ENCODE measurements at regions not wholly inside any gene's neighbourhood (a gene's known extent, or its start where the extent isn't known, plus 50 kb on each side); places are given as distances from the start of the nearest gene placed in this dataset.

DNA sequence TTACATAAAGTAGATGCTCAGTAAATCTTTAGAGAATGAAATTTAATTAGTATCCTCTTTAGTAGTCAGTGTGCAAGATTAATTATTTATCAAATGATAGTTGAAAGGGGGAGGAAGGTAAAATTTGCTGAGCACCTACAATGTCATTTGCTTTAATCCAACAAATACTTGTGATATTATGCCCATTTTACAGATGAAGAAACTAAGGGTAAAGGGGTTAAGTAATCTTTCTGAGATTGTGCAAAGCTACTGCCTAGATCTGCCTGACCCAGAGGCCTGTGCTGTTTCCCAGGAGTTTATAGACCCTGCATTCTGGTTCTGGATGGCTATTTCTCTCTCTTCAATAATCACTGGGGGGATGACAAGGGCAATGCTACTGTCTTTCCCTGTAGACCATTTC, 58.3 kb upstream of the BACH2 start:
- H3K27ac ChIP-seq (ENCODE audit: low read depth), result no peak overlapping the region
- H3K4me2 ChIP-seq, result no peak overlapping the region
- H2AFZ ChIP-seq, result no peak overlapping the region
- Mint-ChIP-seq H3K27me3 (ENCODE audit: insufficient read depth, low read depth, poor library complexity) (peaks cover 2% of the 10 kb centered on the region), H3K36me3 (ENCODE audit: low read depth) (no peaks in the 10 kb centered on the region), H3K4me1 (peaks cover 13% of the 10 kb centered on the region), H3K9me3 (no peaks in the 10 kb centered on the region), H3K27ac (no peak overlapping the region), H3K4me3 (no peak overlapping the region)
- ATAC-seq, result no peak
- TF ChIP-seq, protein P1, sequence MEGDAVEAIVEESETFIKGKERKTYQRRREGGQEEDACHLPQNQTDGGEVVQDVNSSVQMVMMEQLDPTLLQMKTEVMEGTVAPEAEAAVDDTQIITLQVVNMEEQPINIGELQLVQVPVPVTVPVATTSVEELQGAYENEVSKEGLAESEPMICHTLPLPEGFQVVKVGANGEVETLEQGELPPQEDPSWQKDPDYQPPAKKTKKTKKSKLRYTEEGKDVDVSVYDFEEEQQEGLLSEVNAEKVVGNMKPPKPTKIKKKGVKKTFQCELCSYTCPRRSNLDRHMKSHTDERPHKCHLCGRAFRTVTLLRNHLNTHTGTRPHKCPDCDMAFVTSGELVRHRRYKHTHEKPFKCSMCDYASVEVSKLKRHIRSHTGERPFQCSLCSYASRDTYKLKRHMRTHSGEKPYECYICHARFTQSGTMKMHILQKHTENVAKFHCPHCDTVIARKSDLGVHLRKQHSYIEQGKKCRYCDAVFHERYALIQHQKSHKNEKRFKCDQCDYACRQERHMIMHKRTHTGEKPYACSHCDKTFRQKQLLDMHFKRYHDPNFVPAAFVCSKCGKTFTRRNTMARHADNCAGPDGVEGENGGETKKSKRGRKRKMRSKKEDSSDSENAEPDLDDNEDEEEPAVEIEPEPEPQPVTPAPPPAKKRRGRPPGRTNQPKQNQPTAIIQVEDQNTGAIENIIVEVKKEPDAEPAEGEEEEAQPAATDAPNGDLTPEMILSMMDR (conservative IDR thresholded peaks at IDR 0.05; ENCODE audit: low read depth in 2 of 2), result no peak
- TF ChIP-seq CREB1 (CRISPR knock-in tag; IDR thresholded peaks at IDR 0.05; ENCODE audit: low read depth), result no peak
- TF ChIP-seq STAT1 (IDR thresholded peaks at IDR 0.05; ENCODE audit: unreplicated experiment), result no peak
- TF ChIP-seq JUNB (IDR thresholded peaks at IDR 0.05; ENCODE audit: unreplicated experiment), result no peak
- TF ChIP-seq, protein P2, sequence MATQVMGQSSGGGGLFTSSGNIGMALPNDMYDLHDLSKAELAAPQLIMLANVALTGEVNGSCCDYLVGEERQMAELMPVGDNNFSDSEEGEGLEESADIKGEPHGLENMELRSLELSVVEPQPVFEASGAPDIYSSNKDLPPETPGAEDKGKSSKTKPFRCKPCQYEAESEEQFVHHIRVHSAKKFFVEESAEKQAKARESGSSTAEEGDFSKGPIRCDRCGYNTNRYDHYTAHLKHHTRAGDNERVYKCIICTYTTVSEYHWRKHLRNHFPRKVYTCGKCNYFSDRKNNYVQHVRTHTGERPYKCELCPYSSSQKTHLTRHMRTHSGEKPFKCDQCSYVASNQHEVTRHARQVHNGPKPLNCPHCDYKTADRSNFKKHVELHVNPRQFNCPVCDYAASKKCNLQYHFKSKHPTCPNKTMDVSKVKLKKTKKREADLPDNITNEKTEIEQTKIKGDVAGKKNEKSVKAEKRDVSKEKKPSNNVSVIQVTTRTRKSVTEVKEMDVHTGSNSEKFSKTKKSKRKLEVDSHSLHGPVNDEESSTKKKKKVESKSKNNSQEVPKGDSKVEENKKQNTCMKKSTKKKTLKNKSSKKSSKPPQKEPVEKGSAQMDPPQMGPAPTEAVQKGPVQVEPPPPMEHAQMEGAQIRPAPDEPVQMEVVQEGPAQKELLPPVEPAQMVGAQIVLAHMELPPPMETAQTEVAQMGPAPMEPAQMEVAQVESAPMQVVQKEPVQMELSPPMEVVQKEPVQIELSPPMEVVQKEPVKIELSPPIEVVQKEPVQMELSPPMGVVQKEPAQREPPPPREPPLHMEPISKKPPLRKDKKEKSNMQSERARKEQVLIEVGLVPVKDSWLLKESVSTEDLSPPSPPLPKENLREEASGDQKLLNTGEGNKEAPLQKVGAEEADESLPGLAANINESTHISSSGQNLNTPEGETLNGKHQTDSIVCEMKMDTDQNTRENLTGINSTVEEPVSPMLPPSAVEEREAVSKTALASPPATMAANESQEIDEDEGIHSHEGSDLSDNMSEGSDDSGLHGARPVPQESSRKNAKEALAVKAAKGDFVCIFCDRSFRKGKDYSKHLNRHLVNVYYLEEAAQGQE (IDR thresholded peaks at IDR 0.05; ENCODE audit: unreplicated experiment), result no peak
- TF ChIP-seq, protein P3, sequence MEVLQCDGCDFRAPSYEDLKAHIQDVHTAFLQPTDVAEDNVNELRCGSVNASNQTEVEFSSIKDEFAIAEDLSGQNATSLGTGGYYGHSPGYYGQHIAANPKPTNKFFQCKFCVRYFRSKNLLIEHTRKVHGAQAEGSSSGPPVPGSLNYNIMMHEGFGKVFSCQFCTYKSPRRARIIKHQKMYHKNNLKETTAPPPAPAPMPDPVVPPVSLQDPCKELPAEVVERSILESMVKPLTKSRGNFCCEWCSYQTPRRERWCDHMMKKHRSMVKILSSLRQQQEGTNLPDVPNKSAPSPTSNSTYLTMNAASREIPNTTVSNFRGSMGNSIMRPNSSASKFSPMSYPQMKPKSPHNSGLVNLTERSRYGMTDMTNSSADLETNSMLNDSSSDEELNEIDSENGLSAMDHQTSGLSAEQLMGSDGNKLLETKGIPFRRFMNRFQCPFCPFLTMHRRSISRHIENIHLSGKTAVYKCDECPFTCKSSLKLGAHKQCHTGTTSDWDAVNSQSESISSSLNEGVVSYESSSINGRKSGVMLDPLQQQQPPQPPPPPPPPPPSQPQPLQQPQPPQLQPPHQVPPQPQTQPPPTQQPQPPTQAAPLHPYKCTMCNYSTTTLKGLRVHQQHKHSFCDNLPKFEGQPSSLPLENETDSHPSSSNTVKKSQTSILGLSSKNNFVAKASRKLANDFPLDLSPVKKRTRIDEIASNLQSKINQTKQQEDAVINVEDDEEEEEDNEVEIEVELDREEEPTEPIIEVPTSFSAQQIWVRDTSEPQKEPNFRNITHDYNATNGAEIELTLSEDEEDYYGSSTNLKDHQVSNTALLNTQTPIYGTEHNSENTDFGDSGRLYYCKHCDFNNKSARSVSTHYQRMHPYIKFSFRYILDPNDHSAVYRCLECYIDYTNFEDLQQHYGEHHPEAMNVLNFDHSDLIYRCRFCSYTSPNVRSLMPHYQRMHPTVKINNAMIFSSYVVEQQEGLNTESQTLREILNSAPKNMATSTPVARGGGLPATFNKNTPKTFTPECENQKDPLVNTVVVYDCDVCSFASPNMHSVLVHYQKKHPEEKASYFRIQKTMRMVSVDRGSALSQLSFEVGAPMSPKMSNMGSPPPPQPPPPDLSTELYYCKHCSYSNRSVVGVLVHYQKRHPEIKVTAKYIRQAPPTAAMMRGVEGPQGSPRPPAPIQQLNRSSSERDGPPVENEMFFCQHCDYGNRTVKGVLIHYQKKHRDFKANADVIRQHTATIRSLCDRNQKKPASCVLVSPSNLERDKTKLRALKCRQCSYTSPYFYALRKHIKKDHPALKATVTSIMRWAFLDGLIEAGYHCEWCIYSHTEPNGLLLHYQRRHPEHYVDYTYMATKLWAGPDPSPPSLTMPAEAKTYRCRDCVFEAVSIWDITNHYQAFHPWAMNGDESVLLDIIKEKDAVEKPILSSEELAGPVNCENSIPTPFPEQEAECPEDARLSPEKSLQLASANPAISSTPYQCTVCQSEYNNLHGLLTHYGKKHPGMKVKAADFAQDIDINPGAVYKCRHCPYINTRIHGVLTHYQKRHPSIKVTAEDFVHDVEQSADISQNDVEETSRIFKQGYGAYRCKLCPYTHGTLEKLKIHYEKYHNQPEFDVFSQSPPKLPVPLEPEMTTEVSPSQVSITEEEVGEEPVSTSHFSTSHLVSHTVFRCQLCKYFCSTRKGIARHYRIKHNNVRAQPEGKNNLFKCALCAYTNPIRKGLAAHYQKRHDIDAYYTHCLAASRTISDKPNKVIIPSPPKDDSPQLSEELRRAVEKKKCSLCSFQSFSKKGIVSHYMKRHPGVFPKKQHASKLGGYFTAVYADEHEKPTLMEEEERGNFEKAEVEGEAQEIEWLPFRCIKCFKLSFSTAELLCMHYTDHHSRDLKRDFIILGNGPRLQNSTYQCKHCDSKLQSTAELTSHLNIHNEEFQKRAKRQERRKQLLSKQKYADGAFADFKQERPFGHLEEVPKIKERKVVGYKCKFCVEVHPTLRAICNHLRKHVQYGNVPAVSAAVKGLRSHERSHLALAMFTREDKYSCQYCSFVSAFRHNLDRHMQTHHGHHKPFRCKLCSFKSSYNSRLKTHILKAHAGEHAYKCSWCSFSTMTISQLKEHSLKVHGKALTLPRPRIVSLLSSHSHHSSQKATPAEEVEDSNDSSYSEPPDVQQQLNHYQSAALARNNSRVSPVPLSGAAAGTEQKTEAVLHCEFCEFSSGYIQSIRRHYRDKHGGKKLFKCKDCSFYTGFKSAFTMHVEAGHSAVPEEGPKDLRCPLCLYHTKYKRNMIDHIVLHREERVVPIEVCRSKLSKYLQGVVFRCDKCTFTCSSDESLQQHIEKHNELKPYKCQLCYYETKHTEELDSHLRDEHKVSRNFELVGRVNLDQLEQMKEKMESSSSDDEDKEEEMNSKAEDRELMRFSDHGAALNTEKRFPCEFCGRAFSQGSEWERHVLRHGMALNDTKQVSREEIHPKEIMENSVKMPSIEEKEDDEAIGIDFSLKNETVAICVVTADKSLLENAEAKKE (CRISPR knock-in tag; IDR thresholded peaks at IDR 0.05), result no peak
- no peaks in the 10 kb centered on the region for H3F3A ChIP-seq (replicated peaks; ENCODE audit: low read depth)
- H3K9me2 ChIP-seq (ENCODE audit: insufficient read depth), result no peaks in the 10 kb centered on the region
- H3K36me3 ChIP-seq (ENCODE audit: insufficient read depth), result no peaks in the 10 kb centered on the region
- no peak overlapping the region for H3K4me3 ChIP-seq
- no peaks in the 10 kb centered on the region for H3K79me2 ChIP-seq (replicated peaks; ENCODE audit: insufficient read depth)
- no peaks in the 10 kb centered on the region; the same call in 1 of the 2 replicates for H3K4me1 ChIP-seq (ENCODE audit: insufficient read depth)
- no peaks in the 10 kb centered on the region for H4K20me1 ChIP-seq (replicated peaks; ENCODE audit: insufficient read depth)
- no peak for DNase-seq (ENCODE audit: low spot score)
- H3K27me3 ChIP-seq (ENCODE audit: insufficient read depth), result no peaks in the 10 kb centered on the region
